ENCODE measurements at regions not wholly inside any gene's neighbourhood (a gene's known extent, or its start where the extent isn't known, plus 50 kb on each side); places are given as distances from the start of the nearest gene placed in this dataset.
"Not testable (repeated sequence)": the region's sequence is repeated elsewhere in the genome, so short reads cannot be mapped to it uniquely, and the experiment has no call there.

DNA sequence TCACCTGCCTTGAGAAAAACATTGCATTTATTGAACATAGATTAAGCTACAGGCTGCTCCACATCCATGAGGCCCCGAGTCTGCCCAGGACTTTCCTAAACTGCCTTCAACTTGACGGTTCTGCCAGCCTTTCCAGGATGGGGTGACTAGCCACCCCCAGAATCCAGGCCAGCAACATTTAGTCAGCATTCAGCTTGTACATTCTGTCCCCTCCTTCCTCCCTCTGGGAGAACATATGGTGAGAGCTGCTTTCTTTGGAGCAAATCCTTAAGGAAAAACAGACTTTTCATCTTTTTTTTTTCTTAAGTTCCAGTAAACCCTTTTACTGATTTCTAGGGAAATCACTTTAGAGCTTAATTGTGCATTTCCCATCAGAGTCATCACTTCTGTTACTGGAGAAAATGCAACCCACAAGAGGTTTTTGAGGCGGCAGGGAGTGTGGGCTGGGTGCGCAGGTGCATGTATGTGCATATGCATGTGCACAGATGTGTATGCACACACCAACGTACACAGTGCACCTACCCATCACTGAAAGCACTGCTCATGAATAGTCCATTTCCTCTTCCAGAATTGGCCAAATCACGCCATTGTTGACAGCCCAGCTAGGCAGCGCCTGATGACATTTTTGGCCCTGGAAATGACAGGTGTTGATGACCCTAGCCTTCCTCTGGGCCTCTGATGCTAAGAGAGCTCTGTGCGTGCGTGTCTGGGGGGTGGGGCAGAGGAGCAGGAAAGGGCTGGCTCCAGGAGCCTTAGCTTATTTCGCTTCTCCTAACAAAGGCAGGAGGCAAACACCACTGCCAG is 145.6 kb downstream of the HSD17B3 start:
- WGBS, result 55% methylated on average over 10 of the region's 10 CpGs
- DNase-seq (peak in 2 of 3 donors; percentile 31 to 66), ATAC-seq (peak; percentile 66 to 89)
- intact Hi-C loops (cut with DNase I), result no loop called here
- Histone ChIP-seq H3K4me3 (ENCODE audit: low read length) (no peak overlapping the region), H3K4me1 (ENCODE audit: control insufficient read depth, insufficient read depth, low read length) (no peaks in the 10 kb centered on the region), H3K27me3 (ENCODE audit: control insufficient read depth, insufficient read depth) (no peaks in the 10 kb centered on the region), H3K9me3 (ENCODE audit: control insufficient read depth, low read length) (no peaks in the 10 kb centered on the region), H3K27ac (ENCODE audit: low read length) (no peak overlapping the region)

DNA sequence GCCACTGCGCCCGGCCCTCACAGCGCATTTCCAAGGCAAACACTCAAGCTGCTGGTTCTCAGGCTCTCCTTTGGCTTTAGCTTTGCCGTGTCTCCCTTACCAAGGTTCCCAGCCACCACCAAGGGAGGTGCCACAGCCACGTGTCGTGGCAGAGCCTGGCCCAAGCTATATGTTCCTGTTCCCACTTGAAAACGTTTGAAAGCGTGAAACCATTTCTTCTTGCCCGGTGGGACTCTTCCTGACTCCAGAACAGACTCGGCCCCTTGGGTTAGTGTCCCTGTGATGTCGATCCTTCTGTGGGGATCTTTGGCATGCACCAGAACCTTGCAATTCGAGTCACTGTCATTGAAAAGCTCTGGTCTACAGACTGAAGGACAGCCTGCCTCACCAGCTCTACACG is 147.9 kb downstream of the HSD17B3 start:
- no peaks in the 10 kb centered on the region for H3K27me3 ChIP-seq (ENCODE audit: control insufficient read depth, insufficient read depth)
- DNase-seq, result no peak
- H3K9me3 ChIP-seq (ENCODE audit: control insufficient read depth, low read length), result no peaks in the 10 kb centered on the region
- H3K4me1 ChIP-seq (ENCODE audit: control insufficient read depth, insufficient read depth, low read length), result no peaks in the 10 kb centered on the region
- intact Hi-C loops (cut with DNase I), result no loop called here
- ATAC-seq, result no peak
- no peak overlapping the region for H3K27ac ChIP-seq (ENCODE audit: low read length)
- 91% methylated on average over 13 of the region's 13 CpGs for WGBS
- no peak overlapping the region for H3K4me3 ChIP-seq (ENCODE audit: low read length)

DNA sequence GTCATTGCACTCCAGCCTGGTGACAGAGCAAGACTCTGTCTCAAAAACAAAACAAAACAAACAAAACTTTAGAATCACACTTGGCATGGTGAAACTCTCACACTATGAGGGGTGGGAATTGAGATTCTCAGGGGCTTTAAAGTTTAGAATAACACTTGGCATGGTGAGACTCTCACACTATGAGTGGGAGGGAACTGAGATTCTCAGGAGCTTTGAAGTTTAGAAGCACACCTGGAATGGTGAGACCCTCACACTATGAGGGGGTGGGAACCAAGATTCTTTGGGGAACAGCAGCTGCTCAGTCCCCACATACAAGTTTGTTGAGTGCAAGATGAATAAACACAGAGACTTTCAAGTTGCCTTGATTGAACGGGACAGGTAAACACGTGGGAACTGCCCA is 149.4 kb downstream of the HSD17B3 start:
- no peak for DNase-seq
- Histone ChIP-seq H3K27ac (ENCODE audit: low read length) (no peak overlapping the region), H3K4me1 (ENCODE audit: control insufficient read depth, insufficient read depth, low read length) (no peaks in the 10 kb centered on the region), H3K9me3 (ENCODE audit: control insufficient read depth, low read length) (no peaks in the 10 kb centered on the region), H3K27me3 (ENCODE audit: control insufficient read depth, insufficient read depth) (no peaks in the 10 kb centered on the region), H3K4me3 (ENCODE audit: low read length) (no peak overlapping the region)
- ATAC-seq, result no peak
- intact Hi-C loops (cut with DNase I), result no loop called here
- WGBS, result 67% methylated on average over 2 of the region's 2 CpGs

DNA sequence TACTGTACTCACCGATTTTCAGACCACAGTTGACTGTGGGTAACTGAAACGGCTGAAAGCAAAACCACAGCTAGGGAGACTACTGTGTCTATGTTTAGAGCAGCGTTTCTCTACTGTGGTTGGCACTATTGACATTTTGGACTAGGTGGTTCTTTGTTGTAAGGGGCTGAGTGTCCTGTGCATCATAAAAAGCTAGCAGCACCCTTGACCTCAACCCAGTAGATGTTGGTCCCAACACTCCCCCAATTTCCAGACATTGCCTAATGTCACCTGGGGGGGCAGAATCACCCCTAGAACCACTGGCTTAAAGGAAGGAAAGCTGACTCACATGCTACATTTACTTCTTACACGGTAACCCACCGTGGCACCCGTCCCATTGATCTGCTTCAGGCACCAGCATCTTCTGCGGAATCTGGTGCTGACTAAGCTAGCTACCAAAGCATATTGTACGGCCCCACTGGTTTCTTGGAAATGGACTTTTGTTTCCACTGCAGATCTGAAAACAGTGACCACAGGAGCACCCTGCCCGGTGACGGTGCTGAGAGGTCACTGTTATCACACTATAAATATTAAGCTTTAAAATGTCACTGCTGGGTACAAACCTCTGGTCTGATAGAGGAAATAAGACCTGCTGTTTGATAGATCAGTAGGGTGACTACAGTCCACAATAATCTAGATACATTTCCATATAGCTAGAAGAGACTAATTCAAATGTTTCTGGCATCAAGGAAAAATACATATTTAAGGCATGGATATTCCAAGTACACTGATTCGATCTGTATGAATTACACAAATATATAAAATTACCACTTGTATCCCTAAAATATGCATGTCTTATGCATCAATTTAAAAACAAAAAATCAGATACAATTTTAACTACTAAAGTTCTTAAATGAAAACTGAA is 151.4 kb downstream of the HSD17B3 start:
- intact Hi-C loops (cut with DNase I), result no loop called here
- Histone ChIP-seq H3K4me1 (ENCODE audit: control insufficient read depth, insufficient read depth, low read length) (no peaks in the 10 kb centered on the region), H3K4me3 (ENCODE audit: low read length) (no peak overlapping the region), H3K27me3 (ENCODE audit: control insufficient read depth, insufficient read depth) (no peaks in the 10 kb centered on the region), H3K27ac (ENCODE audit: low read length) (no peak overlapping the region), H3K9me3 (ENCODE audit: control insufficient read depth, low read length) (no peaks in the 10 kb centered on the region)
- 69% methylated on average over 11 of the region's 11 CpGs for WGBS
- DNase-seq (peak in 1 of 3 donors; percentile 48), ATAC-seq (peak in 1 of 2 donors; percentile 71)

DNA sequence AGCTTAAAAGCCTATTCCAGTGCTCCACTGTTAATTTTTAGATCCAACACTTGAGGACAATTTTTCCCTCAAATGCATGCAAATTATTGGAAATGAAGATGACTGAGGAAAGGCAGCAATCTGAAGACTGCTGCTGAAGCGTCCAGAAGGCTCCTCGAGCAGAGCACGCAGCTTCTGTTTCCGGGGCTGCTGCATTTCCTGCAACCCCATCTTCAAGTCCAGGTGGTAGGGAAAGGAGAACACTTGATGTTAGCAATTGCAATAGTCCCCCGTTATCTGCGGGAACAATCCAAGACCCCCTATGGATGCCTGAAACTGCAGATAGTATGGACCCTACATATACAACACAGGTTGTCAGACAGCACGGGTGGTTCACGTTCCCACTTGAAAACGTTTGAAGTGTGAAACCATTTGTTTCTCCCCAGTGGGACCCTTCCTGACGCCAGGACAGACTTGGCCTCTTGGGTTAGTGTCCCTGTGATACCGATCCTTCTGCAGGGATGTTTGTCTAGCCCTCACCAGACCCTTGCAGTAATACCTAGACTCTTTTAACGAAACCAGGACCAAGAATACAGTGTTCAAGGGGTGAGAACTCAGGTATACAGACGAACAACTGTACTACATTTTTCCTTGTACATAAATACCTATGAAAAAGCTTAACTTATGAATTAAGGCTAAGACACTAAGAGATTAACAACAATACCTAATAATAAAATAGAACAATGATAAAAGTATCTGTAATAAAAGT is 152.3 kb downstream of the HSD17B3 start:
- Histone ChIP-seq H3K9me3 (ENCODE audit: control insufficient read depth, low read length) (no peaks in the 10 kb centered on the region), H3K4me3 (ENCODE audit: low read length) (no peak overlapping the region), H3K4me1 (ENCODE audit: control insufficient read depth, insufficient read depth, low read length) (no peaks in the 10 kb centered on the region), H3K27ac (ENCODE audit: low read length) (no peak overlapping the region), H3K27me3 (ENCODE audit: control insufficient read depth, insufficient read depth) (no peaks in the 10 kb centered on the region)
- intact Hi-C loops (cut with DNase I), result no loop called here
- no peak for ATAC-seq
- no peak for DNase-seq
- 39% methylated on average over 13 of the region's 13 CpGs for WGBS

DNA sequence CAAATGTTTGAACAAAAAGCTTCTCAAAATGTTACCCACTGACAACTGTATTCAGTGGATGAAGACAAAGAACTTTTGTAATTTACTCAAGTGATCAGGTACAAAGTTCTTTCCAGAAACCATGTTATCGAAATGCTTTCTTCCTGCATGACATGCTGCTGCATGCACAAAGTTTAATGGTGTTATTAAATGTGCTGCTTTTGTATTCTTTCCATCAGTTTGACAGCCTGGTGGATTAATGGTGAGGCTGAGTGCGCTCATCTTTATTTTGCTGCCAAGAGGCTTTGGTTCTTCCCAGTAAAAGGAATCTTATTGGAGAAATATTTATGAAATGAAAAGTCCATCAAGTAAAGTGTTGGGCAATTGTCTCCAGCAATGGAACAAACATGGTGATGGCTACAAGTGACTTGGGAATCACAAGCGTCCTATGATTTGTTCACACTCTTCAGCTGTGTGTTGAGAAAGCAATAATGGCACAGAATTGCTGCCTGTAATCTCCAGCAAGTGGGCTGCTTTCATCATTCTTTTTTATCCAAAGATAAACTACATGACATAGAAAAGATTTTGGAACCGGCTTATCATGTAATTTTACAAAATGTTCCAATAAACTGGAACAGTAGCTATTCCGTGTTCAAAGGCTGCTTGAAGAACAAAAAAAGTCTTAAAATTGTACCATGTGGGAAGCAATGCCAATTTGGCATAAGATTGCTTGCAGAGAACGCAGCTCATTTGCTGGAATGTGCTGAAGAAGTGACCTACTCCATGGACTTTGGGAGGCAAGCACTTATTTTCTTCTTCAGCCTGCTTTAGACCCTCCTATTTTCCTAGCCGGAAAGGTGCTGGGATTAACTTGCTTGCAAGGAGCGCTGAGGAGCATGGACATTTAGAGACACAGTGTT is 153.1 kb downstream of the HSD17B3 start:
- Histone ChIP-seq H3K4me3 (ENCODE audit: low read length) (no peak overlapping the region), H3K27me3 (ENCODE audit: control insufficient read depth, insufficient read depth) (no peaks in the 10 kb centered on the region), H3K4me1 (ENCODE audit: control insufficient read depth, insufficient read depth, low read length) (no peaks in the 10 kb centered on the region), H3K9me3 (ENCODE audit: control insufficient read depth, low read length) (no peaks in the 10 kb centered on the region), H3K27ac (ENCODE audit: low read length) (no peak overlapping the region)
- DNase-seq (no peak), ATAC-seq (peak; percentile 84 to 94)
- 52% methylated on average over 8 of the region's 8 CpGs for WGBS
- intact Hi-C loops (cut with DNase I), result no loop called here

DNA sequence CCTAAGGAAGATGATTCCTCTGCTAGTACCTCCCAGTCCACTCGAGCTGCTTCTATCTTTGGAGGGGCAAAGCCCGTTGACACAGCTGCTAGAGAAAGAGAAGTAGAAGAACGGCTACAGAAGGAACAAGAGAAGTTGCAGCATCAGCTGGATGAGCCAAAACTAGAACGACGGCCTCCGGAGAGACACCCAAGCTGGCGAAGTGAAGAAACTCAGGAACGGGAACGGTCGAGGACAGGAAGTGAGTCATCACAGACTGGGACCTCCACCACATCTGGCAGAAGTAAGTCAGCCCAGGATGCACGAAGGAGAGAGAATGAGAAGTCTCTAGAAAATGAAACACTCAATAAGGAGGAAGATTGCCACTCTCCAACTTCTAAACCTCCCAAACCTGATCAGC is 154.9 kb downstream of the HSD17B3 start:
- H3K27me3 ChIP-seq (ENCODE audit: control insufficient read depth, insufficient read depth); ATAC-seq; intact Hi-C loops (cut with DNase I); H3K4me1 ChIP-seq (ENCODE audit: control insufficient read depth, insufficient read depth, low read length); H3K4me3 ChIP-seq (ENCODE audit: low read length); H3K9me3 ChIP-seq (ENCODE audit: control insufficient read depth, low read length); H3K27ac ChIP-seq (ENCODE audit: low read length): not testable (repeated sequence)
- peak in 1 of 3 donors; percentile 61 for DNase-seq
- WGBS, result 57% methylated on average over 11 of the region's 11 CpGs

DNA sequence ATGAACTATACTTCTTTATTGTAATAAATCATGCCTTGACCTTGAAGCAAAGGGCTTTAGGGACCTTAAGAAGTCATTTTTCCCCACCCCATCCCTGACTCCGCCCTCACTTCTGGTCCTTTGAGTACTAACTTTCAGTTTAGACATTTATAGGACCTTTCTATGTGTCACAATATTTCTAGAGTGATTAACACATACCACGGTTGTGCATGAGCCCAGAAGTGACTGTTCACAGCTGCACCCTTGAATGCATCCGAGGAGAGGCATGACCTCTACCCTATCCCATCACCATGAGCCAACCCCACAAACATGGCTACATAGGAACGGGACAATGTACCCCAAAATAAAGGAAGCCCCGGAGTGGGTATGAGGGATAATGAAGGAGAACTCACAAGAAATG is 160.3 kb downstream of the HSD17B3 start:
- ATAC-seq (no peak), DNase-seq (no peak)
- H3K27ac ChIP-seq (ENCODE audit: low read length), result no peak overlapping the region
- H3K27me3 ChIP-seq (ENCODE audit: control insufficient read depth, insufficient read depth), result no peaks in the 10 kb centered on the region
- H3K4me1 ChIP-seq (ENCODE audit: control insufficient read depth, insufficient read depth, low read length), result no peaks in the 10 kb centered on the region
- no peaks in the 10 kb centered on the region for H3K9me3 ChIP-seq (ENCODE audit: control insufficient read depth, low read length)
- 72% methylated on average over 5 of the region's 5 CpGs for WGBS
- intact Hi-C loops (cut with DNase I), result no loop called here
- no peak overlapping the region for H3K4me3 ChIP-seq (ENCODE audit: low read length)

DNA sequence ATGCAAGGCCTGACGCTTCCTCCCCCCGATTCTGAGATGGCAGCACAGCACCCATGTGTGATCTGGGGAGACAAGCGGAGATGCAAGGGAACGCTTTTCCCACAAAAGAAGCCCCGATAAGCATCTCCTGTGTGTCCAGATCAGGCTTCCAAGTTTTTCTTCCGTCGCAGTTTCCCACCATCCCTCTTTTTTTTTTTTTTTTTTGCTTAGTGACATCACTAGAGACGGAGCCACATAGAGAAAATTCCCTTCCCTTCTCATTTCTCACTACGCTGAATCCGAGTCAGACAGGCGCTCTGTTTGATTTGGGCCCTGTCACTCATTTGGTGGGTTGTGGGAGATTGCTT is 160.9 kb downstream of the HSD17B3 start:
- no peaks in the 10 kb centered on the region for H3K9me3 ChIP-seq (ENCODE audit: control insufficient read depth, low read length)
- WGBS, result 77% methylated on average over 11 of the region's 11 CpGs
- DNase-seq, result no peak
- ATAC-seq, result no peak
- H3K4me3 ChIP-seq (ENCODE audit: low read length), result no peak overlapping the region
- no peaks in the 10 kb centered on the region for H3K4me1 ChIP-seq (ENCODE audit: control insufficient read depth, insufficient read depth, low read length)
- intact Hi-C loops (cut with DNase I), result no loop called here
- H3K27me3 ChIP-seq (ENCODE audit: control insufficient read depth, insufficient read depth), result no peaks in the 10 kb centered on the region
- H3K27ac ChIP-seq (ENCODE audit: low read length), result no peak overlapping the region

DNA sequence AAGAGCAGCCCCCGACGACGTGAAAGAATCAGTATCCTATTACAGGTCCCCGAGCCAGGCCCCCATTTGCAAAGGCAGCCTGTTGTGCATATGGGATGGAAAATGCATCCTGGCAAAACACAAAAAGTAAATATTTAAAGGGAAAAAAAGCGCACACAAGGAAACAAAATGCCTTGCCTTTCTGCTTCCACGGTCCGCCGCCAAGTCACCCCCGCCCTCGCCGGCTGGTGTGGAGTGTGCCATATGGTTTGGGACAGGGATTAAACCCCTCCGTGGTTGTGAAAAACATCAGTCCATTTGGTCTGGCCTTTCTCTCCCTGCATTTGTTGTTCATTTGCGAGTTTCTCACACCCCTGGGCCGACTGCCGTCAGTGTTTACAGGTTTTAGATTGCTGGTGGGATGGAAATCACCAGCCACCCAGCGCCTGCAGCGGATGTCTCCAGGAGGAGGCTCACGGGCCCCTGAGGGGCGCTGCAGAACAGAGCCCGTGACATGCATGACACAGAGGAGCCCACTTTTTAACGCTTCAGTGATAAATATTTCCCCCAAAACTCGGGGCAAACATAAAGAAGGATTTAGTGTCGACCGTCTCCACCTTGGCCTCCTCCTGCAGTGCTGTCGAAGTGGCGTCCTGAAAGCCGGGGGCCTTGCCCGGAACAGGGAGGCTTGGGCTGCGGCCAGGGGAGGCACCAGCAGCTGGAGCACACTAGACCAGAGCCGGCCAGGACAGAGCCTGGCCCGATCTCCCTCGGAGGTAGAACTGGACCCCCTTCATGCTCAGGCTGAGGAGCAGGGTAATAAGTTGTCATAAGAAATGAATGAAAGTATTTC is 161.5 kb downstream of the HSD17B3 start:
- whole genome bisulfite sequencing, result 45% methylated on average over 32 of the region's 32 CpGs
- no peaks in the 10 kb centered on the region for H3K4me1 ChIP-seq (ENCODE audit: control insufficient read depth, insufficient read depth, low read length)
- no peak overlapping the region for H3K4me3 ChIP-seq (ENCODE audit: low read length)
- ATAC-seq (no peak), DNase-seq (no peak)
- no peaks in the 10 kb centered on the region for H3K9me3 ChIP-seq (ENCODE audit: control insufficient read depth, low read length)
- intact Hi-C loops (cut with DNase I), result no loop called here
- H3K27me3 ChIP-seq (ENCODE audit: control insufficient read depth, insufficient read depth), result no peaks in the 10 kb centered on the region
- no peak overlapping the region for H3K27ac ChIP-seq (ENCODE audit: low read length)

Data from right cardiac atrium (tissue), 5 donors.